ENCODE measurements at regions not wholly inside any gene's neighbourhood (a gene's known extent, or its start where the extent isn't known, plus 50 kb on each side); places are given as distances from the start of the nearest gene placed in this dataset.

GRCh38 chr3:159499031-159499793 is 489.4 kb upstream of the IL12A start:
- TF ChIP-seq, protein P1, sequence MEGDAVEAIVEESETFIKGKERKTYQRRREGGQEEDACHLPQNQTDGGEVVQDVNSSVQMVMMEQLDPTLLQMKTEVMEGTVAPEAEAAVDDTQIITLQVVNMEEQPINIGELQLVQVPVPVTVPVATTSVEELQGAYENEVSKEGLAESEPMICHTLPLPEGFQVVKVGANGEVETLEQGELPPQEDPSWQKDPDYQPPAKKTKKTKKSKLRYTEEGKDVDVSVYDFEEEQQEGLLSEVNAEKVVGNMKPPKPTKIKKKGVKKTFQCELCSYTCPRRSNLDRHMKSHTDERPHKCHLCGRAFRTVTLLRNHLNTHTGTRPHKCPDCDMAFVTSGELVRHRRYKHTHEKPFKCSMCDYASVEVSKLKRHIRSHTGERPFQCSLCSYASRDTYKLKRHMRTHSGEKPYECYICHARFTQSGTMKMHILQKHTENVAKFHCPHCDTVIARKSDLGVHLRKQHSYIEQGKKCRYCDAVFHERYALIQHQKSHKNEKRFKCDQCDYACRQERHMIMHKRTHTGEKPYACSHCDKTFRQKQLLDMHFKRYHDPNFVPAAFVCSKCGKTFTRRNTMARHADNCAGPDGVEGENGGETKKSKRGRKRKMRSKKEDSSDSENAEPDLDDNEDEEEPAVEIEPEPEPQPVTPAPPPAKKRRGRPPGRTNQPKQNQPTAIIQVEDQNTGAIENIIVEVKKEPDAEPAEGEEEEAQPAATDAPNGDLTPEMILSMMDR (IDR thresholded peaks at IDR 0.05; ENCODE audit: insufficient read depth, low read length, poor library complexity, severe bottlenecking) = no peak
- no peak for TF ChIP-seq EZH2phosphoT487 (conservative IDR thresholded peaks at IDR 0.05; ENCODE audit: low read length)

Data from SU-DHL-6 (cell line).